Lower leg skin (tissue), 4 donors: ENCODE measurements at regions not wholly inside any gene's neighbourhood (a gene's known extent, or its start where the extent isn't known, plus 50 kb on each side); places are given as distances from the start of the nearest gene placed in this dataset.
"Not testable (repeated sequence)": the region's sequence is repeated elsewhere in the genome, so short reads cannot be mapped to it uniquely, and the experiment has no call there.

Experiments used
- DNase-seq, 2 donors: peaks; one replicate each; pipeline ENCODE4 v3.0.0-alpha.2; 2019; ENCODE audit warnings: low spot score in 2 of 2
- H3K4me3 ChIP-seq: fragments of 200-600 bp; sonication (generic); 2 replicates; pipeline ENCODE4 v1.5.1; 2017; ENCODE audit warnings: mild to moderate bottlenecking, low read depth; ENCODE audit not compliant: poor library complexity, severe bottlenecking
- POLR2A ChIP-seq, 2 donors: fragments of 450-650 bp; IDR thresholded peaks; one replicate each; pipeline ENCODE4 v1.6.1; 2016 to 2017; ENCODE audit warnings: antibody characterized with exemption in 2 of 2, mild to moderate bottlenecking in 1 of 2, moderate library complexity in 1 of 2
- WGBS, 2 donors: methylation state at CpG; one replicate each; pipeline ENCODE4 v1.1.5; 2018; 5-methylcytosine and 5-hydroxymethylcytosine counted together
- intact Hi-C: fragments of 100-400 bp; cut with DNase I; formaldehyde crosslinking; loops from one replicate; pipeline ENCODE4 v1.15.0; 2023; ENCODE audit warnings: low total_unique reads
- TF ChIP-seq, protein P1 (sequence below), 3 donors: fragments of 450-650 bp; IDR thresholded peaks; one replicate each; pipeline ENCODE4 v1.5.1; 2016; ENCODE audit warnings: antibody characterized with exemption in 3 of 3, mild to moderate bottlenecking in 3 of 3, moderate library complexity in 2 of 3

DNA sequence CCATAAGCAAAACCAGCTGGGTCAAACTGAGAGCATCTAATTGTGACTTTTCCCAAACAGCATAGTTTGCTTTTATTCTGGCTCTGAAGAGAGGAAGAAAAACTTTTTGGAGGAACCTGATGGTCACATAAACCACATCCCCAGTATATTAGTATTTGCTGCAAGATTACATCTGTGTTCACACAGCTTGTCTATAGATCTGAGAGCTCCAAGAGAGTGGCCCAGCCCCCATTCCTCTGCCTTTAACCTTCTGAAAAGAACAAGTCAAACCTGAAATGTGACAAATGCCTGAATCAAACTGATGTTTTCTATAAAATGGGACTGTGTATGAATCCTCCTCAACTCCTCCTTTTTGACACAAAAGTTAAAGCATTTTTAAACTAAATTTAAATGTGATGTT is 435.2 kb downstream of the ZNF479 start:
- DNase-seq, H3K4me3 ChIP-seq, intact Hi-C loops: not testable (repeated sequence)

DNA sequence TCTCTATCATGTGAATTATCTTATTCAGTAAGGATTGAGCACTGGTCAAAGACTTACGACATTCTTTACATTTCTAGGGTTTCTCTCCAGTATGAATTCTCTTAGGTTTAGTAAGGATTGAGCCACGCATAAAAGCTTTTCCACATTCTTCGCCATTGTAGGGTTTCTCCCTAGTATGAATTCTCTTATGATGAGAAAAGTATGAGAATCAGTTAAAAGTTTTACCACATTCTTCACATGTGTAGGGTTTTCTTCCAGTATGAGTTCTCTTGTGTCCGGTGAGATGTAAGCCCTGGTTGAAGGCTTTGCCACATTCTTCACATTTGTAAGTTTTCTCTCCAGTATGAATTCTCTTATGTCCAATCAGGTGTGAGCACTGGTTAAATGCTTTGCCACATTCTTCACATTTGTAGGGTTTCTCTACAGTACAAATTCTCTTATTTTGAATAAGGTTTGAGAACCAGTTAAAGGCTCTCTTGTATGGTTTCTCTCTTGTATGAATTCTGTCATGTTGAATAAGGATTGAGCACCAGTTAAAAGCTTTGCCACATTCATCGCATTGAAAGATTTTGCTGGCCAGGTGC is 445.9 kb downstream of the ZNF479 start:
- 70 to 82% methylated on average over 5 of the region's 5 CpGs for WGBS, 2 donors
- TF ChIP-seq, protein P1, sequence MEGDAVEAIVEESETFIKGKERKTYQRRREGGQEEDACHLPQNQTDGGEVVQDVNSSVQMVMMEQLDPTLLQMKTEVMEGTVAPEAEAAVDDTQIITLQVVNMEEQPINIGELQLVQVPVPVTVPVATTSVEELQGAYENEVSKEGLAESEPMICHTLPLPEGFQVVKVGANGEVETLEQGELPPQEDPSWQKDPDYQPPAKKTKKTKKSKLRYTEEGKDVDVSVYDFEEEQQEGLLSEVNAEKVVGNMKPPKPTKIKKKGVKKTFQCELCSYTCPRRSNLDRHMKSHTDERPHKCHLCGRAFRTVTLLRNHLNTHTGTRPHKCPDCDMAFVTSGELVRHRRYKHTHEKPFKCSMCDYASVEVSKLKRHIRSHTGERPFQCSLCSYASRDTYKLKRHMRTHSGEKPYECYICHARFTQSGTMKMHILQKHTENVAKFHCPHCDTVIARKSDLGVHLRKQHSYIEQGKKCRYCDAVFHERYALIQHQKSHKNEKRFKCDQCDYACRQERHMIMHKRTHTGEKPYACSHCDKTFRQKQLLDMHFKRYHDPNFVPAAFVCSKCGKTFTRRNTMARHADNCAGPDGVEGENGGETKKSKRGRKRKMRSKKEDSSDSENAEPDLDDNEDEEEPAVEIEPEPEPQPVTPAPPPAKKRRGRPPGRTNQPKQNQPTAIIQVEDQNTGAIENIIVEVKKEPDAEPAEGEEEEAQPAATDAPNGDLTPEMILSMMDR (IDR thresholded peaks at IDR 0.05) = no peak
- intact Hi-C loops = no loop called here

DNA sequence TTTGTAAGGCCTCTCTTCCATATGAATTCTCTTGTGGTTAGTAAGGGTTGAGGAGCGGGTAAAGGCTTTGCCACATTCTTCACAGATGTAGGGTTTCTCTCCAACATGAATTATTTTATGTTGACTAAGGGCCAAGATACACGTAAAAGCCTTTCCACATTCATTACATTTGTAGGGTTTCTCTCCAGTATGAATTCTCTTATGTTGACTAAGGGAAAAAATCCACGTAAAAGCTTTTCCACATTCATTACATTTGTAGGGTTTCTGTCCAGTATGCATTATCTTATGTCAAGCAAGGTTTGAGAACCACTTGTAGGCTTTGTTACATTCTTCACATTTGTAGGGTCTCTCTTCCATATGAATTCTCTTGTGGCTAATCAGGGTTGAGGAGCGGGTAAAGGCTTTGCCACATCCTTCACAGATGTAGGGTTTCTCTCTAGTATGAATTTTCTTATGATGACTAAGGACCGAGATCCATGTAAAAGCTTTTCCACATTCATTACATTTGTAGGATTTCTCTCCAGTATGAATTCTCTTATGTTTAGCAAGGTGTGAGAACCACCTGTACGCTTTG is 493.0 kb downstream of the ZNF479 start:
- intact Hi-C loops = no loop called here
- DNase-seq = no peak
- H3K4me3 ChIP-seq = no peak overlapping the region
- WGBS, 2 donors = 63 to 72% methylated on average over 6 of the region's 6 CpGs
- TF ChIP-seq, protein P1 (IDR thresholded peaks at IDR 0.05) = no peak
- TF ChIP-seq POLR2A (IDR thresholded peaks at IDR 0.05) = no peak

More for the DNA sequence above, 445.9 kb downstream of the ZNF479 start:
- DNase-seq = no peak
- H3K4me3 ChIP-seq = no peak overlapping the region

DNA sequence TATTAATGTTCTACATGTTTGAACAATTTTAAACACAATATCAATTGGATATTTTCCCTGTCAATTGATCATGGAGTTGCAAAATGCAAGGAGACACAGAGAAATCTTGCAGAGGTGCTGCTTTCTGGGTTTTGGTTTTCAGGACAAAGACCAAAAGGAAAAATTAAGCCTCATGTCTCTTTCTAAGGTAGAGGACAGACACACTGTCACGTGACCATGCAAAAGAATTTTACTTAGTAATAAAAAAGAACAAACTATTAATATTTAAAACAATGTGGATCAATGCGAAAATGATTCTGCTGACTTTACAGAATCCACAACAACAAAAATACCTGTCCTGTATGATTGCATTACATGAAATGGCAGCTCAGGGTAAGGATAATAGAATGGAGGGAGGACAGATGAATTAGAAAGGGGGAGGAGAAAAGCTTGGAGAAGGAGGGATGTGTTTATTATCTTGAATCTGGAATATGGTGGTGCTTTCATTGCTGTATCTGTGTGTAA is 493.7 kb upstream of the NUPR2 start:
- H3K4me3 ChIP-seq = no peak overlapping the region
- TF ChIP-seq, protein P1 (IDR thresholded peaks at IDR 0.05) = no peak
- no peak for TF ChIP-seq POLR2A (IDR thresholded peaks at IDR 0.05)
- DNase-seq = no peak
- intact Hi-C loops = no loop called here
- WGBS, 2 donors = 31 to 62% methylated on average over 2 of the region's 2 CpGs

DNA sequence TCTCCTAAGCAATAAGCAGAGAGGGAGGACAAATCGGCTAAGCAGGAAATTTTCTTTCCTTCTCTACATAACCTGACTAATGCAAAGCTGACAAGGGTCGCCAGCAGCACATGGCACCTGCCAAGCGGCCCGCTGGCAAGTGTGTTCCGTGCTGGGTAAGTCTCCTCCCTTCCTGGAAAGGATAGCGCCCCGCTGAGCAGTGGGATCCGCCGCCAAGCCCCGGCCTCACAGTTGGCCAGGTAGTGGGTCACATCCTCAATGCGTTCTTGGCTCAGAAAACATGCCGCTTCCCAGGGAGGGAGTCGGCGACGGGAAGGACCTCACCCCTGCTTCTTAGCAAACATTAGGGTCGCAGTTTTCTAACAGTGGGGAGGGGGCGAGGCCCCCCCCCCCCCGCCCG is 488.9 kb upstream of the NUPR2 start:
- intact Hi-C loops = no loop called here
- H3K4me3 ChIP-seq = no peak overlapping the region
- TF ChIP-seq, protein P1 (IDR thresholded peaks at IDR 0.05) = no peak
- no peak for TF ChIP-seq POLR2A (IDR thresholded peaks at IDR 0.05)
- 58 to 61% methylated on average over 19 of the region's 19 CpGs for WGBS, 2 donors
- no peak for DNase-seq

DNA sequence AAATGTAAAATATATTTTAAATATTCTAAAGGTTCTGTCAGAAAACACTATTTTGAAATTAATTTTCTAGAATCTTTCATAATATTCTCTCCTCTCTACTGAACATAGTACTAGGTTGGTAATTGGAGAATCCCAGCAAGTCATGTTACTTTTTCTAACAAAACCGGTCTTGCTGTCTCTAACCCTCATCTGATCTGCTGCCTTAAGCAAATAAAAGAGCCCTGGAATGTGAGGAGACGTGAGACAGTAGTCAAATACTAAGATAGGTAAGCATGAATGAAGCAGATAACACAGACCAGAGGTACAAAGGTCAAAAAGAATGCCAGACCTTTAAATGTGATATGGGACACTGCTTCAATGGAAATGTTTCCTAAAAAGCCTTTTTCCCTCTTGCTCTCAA is 462.4 kb upstream of the NUPR2 start:
- 34 to 39% methylated on average over 2 of the region's 2 CpGs for WGBS, 2 donors
- TF ChIP-seq, protein P1 (IDR thresholded peaks at IDR 0.05) = no peak
- TF ChIP-seq POLR2A (IDR thresholded peaks at IDR 0.05) = no peak
- DNase-seq = no peak
- no peak overlapping the region for H3K4me3 ChIP-seq
- intact Hi-C loops = no loop called here
